Thyroid gland (tissue), 4 donors: ENCODE measurements at regions not wholly inside any gene's neighbourhood (a gene's known extent, or its start where the extent isn't known, plus 50 kb on each side); places are given as distances from the start of the nearest gene placed in this dataset.

ENCODE experiments used
- POLR2A ChIP-seq, 2 donors: fragments of 450-650 bp; IDR thresholded peaks; one replicate each; pipeline ENCODE4 v1.6.1; 2017; ENCODE audit warnings: antibody characterized with exemption in 2 of 2, mild to moderate bottlenecking in 2 of 2, moderate library complexity in 1 of 2
- TF ChIP-seq, protein P1 (sequence below), 6 experiments: fragments of 200-600 bp in 3 of 6; fragments of 450-650 bp in 3 of 6; sonication (generic) in 3 of 6; IDR thresholded peaks; one replicate each; pipeline ENCODE4 v1.5.1; 2016 to 2019; ENCODE audit warnings: antibody characterized with exemption in 6 of 6, mild to moderate bottlenecking in 2 of 6, inconsistent platforms in 1 of 6, moderate library complexity in 1 of 6

DNA sequence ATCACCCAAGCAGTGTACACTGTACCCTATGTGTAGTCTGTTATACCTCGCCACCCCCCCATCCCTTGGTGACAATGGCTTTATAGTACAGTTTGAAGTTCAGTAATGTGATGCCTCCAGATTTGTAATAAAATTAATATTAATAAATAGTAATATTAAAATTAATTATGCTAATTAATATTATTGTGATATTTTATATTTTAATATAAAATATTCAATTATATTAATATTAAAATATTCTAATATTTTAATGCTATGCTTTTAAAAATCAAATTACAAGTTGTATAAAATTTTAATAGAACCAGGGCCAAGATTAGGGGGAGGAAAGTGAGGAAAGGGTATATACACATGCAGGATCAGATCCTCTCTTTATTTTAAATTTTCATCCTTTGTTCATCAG, 147.7 kb upstream of the MAP3K1 start:
- TF ChIP-seq, protein P1, sequence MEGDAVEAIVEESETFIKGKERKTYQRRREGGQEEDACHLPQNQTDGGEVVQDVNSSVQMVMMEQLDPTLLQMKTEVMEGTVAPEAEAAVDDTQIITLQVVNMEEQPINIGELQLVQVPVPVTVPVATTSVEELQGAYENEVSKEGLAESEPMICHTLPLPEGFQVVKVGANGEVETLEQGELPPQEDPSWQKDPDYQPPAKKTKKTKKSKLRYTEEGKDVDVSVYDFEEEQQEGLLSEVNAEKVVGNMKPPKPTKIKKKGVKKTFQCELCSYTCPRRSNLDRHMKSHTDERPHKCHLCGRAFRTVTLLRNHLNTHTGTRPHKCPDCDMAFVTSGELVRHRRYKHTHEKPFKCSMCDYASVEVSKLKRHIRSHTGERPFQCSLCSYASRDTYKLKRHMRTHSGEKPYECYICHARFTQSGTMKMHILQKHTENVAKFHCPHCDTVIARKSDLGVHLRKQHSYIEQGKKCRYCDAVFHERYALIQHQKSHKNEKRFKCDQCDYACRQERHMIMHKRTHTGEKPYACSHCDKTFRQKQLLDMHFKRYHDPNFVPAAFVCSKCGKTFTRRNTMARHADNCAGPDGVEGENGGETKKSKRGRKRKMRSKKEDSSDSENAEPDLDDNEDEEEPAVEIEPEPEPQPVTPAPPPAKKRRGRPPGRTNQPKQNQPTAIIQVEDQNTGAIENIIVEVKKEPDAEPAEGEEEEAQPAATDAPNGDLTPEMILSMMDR (IDR thresholded peaks at IDR 0.05), result no peak
- TF ChIP-seq POLR2A (IDR thresholded peaks at IDR 0.05), result no peak
